Breast epithelium (tissue), 4 donors: ENCODE measurements at regions not wholly inside any gene's neighbourhood (a gene's known extent, or its start where the extent isn't known, plus 50 kb on each side); places are given as distances from the start of the nearest gene placed in this dataset.

Source experiments
- DNase-seq, 2 donors: peaks; one replicate each; pipeline ENCODE4 v3.0.0-alpha.2; 2019; ENCODE audit warnings: low spot score in 2 of 2
- H3K27ac ChIP-seq, 2 donors: fragments of 200-600 bp; sonication (generic) in 1 of 2; one replicate each; pipeline ENCODE4 v1.5.1; 2016 to 2019; ENCODE audit warnings: mild to moderate bottlenecking in 1 of 2
- H3K27me3 ChIP-seq, 2 donors: fragments of 200-600 bp; sonication (generic) in 1 of 2; one replicate each; pipeline versions ENCODE4 v1.5.1 to v1.6.0; 2017 to 2019; ENCODE audit warnings: control low read depth in 1 of 2, mild to moderate bottlenecking in 1 of 2
- H3K36me3 ChIP-seq: fragments of 200-600 bp; one replicate; pipeline ENCODE4 v1.5.1; 2019
- H3K4me1 ChIP-seq, 2 donors: fragments of 200-600 bp; sonication (generic); one replicate each; pipeline ENCODE4 v1.5.1; 2016 to 2019; ENCODE audit warnings: control low read depth in 1 of 2
- H3K4me3 ChIP-seq, 3 donors: fragments of 200-600 bp; sonication (generic); 1 replicate in 2 of 3; 2 replicates in 1 of 3; pipeline ENCODE4 v1.5.1; 2016 to 2019; ENCODE audit warnings: mild to moderate bottlenecking in 3 of 3, moderate library complexity in 2 of 3
- H3K9me3 ChIP-seq, 2 donors: fragments of 200-600 bp; sonication (generic) in 1 of 2; one replicate each; pipeline ENCODE4 v1.5.1; 2016 to 2019; ENCODE audit warnings: control low read depth in 1 of 2
- POLR2A ChIP-seq: fragments of 450-650 bp; IDR thresholded peaks from one replicate; pipeline ENCODE4 v1.6.1; 2016; ENCODE audit warnings: antibody characterized with exemption, mild to moderate bottlenecking, moderate library complexity
- POLR2AphosphoS5 ChIP-seq, 3 donors: sonication (generic); formaldehyde crosslinking; IDR thresholded peaks; one replicate each; pipeline ENCODE4 v1.6.1; 2017; ENCODE audit warnings: antibody characterized with exemption in 3 of 3
- intact Hi-C: fragments of 100-400 bp; cut with DNase I; formaldehyde crosslinking; loops from one replicate; pipeline ENCODE4 v1.15.1; 2023; ENCODE audit warnings: low total_unique reads
- TF ChIP-seq, protein P1 (sequence below), 3 donors: fragments of 450-650 bp; IDR thresholded peaks; one replicate each; pipeline ENCODE4 v1.5.1; 2016 to 2017; ENCODE audit warnings: antibody characterized with exemption in 3 of 3, mild to moderate bottlenecking in 3 of 3, moderate library complexity in 3 of 3

DNA sequence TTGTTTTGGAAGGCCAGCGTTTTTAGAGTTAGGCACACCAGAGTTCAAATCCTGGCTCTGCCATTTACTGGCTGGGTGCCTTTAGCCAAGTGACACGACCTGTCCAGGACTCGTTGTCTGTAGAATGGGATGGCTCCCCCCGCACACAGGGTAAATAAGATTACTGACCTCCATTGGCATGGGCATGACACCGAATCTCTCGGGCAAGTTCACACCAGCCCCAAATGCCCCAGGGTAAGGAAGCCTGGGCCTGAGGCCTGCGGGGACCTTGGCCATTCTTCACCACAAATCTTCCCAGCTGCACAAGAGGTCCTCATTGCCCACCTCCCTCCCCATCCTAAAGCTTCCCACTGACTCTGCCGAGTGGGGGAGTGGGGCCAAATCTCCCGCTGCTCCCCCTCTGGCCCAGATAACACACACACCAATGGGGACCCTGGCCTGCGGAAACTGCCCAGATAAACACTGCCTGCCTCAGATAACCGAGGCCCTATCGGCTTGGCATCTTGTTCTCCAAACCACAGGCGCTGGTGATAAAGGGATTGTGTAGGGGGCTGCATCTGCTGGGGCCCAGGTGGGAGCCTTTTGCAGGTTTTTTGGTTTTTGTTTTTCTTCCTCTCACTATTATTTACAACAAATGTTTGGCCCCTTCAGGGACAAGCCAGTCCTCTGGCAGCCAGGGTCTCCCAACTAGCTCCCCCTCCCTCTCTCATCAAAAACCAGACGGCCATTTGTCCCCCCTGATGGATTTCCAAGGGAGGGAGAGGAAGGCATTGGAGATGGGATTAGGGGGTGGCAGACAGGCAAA is 75.0 kb upstream of the LHX1 start:
- no peaks in the 10 kb centered on the region for H3K9me3 ChIP-seq
- intact Hi-C loops = no loop called here
- no peak overlapping the region for H3K4me3 ChIP-seq
- DNase-seq = no peak
- no peaks in the 10 kb centered on the region for H3K36me3 ChIP-seq
- no peak for TF ChIP-seq POLR2A
- no peak for TF ChIP-seq POLR2AphosphoS5 (IDR thresholded peaks at IDR 0.05)
- TF ChIP-seq, protein P1, sequence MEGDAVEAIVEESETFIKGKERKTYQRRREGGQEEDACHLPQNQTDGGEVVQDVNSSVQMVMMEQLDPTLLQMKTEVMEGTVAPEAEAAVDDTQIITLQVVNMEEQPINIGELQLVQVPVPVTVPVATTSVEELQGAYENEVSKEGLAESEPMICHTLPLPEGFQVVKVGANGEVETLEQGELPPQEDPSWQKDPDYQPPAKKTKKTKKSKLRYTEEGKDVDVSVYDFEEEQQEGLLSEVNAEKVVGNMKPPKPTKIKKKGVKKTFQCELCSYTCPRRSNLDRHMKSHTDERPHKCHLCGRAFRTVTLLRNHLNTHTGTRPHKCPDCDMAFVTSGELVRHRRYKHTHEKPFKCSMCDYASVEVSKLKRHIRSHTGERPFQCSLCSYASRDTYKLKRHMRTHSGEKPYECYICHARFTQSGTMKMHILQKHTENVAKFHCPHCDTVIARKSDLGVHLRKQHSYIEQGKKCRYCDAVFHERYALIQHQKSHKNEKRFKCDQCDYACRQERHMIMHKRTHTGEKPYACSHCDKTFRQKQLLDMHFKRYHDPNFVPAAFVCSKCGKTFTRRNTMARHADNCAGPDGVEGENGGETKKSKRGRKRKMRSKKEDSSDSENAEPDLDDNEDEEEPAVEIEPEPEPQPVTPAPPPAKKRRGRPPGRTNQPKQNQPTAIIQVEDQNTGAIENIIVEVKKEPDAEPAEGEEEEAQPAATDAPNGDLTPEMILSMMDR (IDR thresholded peaks at IDR 0.05) = no peak
- H3K4me1 ChIP-seq = no peaks in the 10 kb centered on the region
- H3K27me3 ChIP-seq = peaks cover 0 to 25% of the 10 kb centered on the region in 2 donors
- H3K27ac ChIP-seq = no peak overlapping the region

DNA sequence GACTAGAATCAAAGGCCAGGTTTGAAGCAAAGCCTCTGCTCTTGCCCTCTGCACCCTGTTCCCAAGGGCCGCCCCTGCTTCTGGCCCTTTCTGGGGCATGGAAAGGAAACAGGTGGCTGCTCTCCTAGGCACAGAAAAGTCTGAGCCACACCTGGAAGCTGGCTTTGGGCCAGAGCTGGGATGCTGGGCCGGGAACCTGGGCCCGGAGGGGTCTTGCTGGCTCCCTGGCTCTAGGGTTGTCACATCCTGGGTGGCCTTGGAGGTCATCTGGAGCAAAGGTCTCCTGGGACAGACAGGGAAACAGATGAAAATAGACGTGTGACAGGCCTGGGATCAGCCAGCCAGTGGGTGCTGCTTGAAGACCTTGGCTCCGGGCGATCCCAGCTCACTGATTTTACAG is 74.1 kb upstream of the LHX1 start:
- Histone ChIP-seq H3K4me3 (no peak overlapping the region), H3K4me1 (no peaks in the 10 kb centered on the region), H3K9me3 (no peaks in the 10 kb centered on the region), H3K27me3 (peaks cover 0 to 18% of the 10 kb centered on the region in 2 donors), H3K27ac (no peak overlapping the region), H3K36me3 (no peaks in the 10 kb centered on the region)
- DNase-seq = no peak
- intact Hi-C loops = no loop called here
- TF ChIP-seq POLR2A = no peak
- TF ChIP-seq, protein P1 (IDR thresholded peaks at IDR 0.05) = no peak
- no peak for TF ChIP-seq POLR2AphosphoS5 (IDR thresholded peaks at IDR 0.05)

DNA sequence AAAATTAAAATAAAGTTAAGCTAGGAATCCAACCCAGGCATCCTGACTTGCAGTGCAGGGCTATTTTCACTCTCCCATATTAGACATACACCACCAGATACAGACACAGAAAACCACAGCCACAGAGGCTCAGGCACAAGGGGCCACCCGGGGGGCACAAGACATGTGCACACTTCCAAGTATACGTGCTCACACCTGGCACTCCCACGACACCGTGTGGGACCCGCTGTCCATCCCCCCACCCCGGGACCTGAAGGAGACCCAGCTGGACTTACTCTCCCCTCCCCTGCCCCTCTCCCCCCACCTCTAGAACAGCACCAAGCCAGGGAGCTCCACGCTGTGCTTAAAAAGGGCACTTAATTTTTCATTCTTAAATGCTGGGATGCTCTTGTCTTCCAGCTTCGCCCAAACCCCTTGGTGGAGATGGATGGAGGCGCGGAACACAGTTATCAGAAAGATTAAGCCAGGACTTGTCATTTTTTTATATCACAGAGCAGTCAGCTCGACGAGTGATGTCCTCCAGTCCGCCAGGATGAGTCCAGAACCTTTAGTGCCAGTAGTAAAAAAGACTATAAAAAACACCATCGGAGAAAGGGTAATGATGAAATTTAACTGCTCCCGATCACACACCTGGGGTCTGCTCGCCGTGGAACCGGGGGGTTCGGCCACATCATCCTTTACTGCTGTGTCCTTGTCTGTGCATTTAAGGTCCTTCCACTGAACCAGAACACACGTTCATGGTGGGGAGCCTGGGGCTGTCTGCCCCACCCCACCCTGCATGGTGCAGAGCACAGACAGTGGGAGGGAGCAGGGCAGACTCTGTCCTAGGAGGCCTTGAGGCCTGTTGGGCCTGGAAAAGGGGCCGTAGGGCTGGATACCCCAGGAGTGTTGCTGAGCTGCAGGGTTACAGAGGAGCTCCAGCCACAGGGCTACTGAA is 73.3 kb upstream of the LHX1 start:
- TF ChIP-seq POLR2A (no peak), POLR2AphosphoS5 (IDR thresholded peaks at IDR 0.05) (no peak)
- H3K27me3 ChIP-seq = peaks cover 0 to 15% of the 10 kb centered on the region in 2 donors
- intact Hi-C loops = no loop called here
- no peaks in the 10 kb centered on the region for H3K36me3 ChIP-seq
- H3K9me3 ChIP-seq = no peaks in the 10 kb centered on the region
- H3K4me1 ChIP-seq = no peaks in the 10 kb centered on the region
- no peak overlapping the region for H3K27ac ChIP-seq
- no peak overlapping the region for H3K4me3 ChIP-seq
- DNase-seq = no peak

DNA sequence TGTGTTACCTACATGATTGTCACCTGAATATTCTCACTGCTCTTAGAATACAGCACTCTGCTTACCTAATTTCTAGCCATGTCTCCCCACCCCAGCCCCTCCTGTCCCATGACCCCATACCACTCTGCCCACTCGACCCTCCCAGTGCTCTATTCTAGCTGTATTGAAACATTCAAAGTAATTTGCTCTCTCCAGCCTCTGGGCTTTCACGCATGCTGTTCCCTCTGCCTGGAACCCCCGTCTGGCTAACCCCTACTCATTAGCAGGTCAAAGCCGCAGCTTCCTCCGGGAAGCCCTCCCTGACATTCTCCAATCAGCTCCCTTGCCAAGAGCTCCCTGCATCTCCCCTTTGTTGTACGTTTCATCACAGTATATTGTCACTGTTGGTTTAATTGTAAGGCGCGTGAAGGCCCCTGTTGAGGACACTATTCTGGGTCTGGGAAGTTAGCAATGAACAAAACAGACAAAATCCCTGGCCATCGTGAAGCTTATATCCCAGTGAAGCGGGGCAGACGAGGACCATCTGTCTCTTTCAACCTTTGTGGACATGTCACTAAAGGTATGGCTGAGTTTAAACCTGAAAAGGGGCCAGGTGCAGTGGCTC is 72.3 kb upstream of the LHX1 start:
- H3K27ac ChIP-seq = no peak overlapping the region

More for the DNA sequence above, 72.3 kb upstream of the LHX1 start:
- no peak overlapping the region for H3K4me3 ChIP-seq
- no peaks in the 10 kb centered on the region for H3K36me3 ChIP-seq
- no peaks in the 10 kb centered on the region for H3K4me1 ChIP-seq
- no peak for DNase-seq
- intact Hi-C loops = no loop called here
- peaks cover 0 to 11% of the 10 kb centered on the region in 2 donors for H3K27me3 ChIP-seq
- H3K9me3 ChIP-seq = no peaks in the 10 kb centered on the region
- TF ChIP-seq POLR2A = no peak
- TF ChIP-seq, protein P1 (IDR thresholded peaks at IDR 0.05) = no peak
- no peak for TF ChIP-seq POLR2AphosphoS5 (IDR thresholded peaks at IDR 0.05)
